ENCODE measurements at regions not wholly inside any gene's neighbourhood (a gene's known extent, or its start where the extent isn't known, plus 50 kb on each side); places are given as distances from the start of the nearest gene placed in this dataset.

GRCh38 chr10:3467052-3467951, 294.7 kb upstream of the PITRM1 start (continued):
- TF ChIP-seq REST (IDR thresholded peaks at IDR 0.05; ENCODE audit: low read depth, low read length) (0 out of 2 replicates have a peak, but pooled peaks have one; percentile 28), MXI1 (IDR thresholded peaks at IDR 0.05; ENCODE audit: low read depth, low read length) (no peak), POLR2AphosphoS5 (IDR thresholded peaks at IDR 0.05; ENCODE audit: low read depth, low read length) (no peak)

- DNase-seq, result no peak
- no peaks in the 10 kb centered on the region for H3K79me2 ChIP-seq (ENCODE audit: insufficient read depth)
- TF ChIP-seq RAD21 (IDR thresholded peaks at IDR 0.05; ENCODE audit: low read length) (no peak), SIN3A (IDR thresholded peaks at IDR 0.05; ENCODE audit: borderline replicate concordance, low read depth, low read length) (no peak), MAX (IDR thresholded peaks at IDR 0.05; ENCODE audit: low read depth) (no peak), EP300 (IDR thresholded peaks at IDR 0.05; ENCODE audit: borderline replicate concordance in 1 of 2, low read depth in 1 of 2, low read length in 1 of 2) (no peak), EZH2phosphoT487 (IDR thresholded peaks at IDR 0.05; ENCODE audit: borderline replicate concordance, low read depth) (no peak), GATA2 (CRISPR knock-in tag; IDR thresholded peaks at IDR 0.05) (no peak), MEF2A (IDR thresholded peaks at IDR 0.05; ENCODE audit: borderline replicate concordance, low read depth) (no peak), TCF12 (IDR thresholded peaks at IDR 0.05) (no peak), YY1 (IDR thresholded peaks at IDR 0.05; ENCODE audit: low read depth) (no peak), POLR2AphosphoS5 (IDR thresholded peaks at IDR 0.05; ENCODE audit: low read depth, low read length) (no peak), FOXM1 (IDR thresholded peaks at IDR 0.05; ENCODE audit: low read depth) (no peak), JUND (IDR thresholded peaks at IDR 0.05) (no peak), USF1 (IDR thresholded peaks at IDR 0.05; ENCODE audit: borderline replicate concordance, low read depth) (no peak), IRF3 (IDR thresholded peaks at IDR 0.05; ENCODE audit: low read depth, low read length) (no peak), USF2 (IDR thresholded peaks at IDR 0.05; ENCODE audit: borderline replicate concordance, low read depth, low read length) (no peak), SMC3 (IDR thresholded peaks at IDR 0.05; ENCODE audit: low read depth, low read length) (no peak), ELF1 (IDR thresholded peaks at IDR 0.05) (no peak), FOXJ3 (CRISPR knock-in tag; IDR thresholded peaks at IDR 0.05) (no peak), FOSL2 (IDR thresholded peaks at IDR 0.05; ENCODE audit: borderline replicate concordance, low read depth) (no peak)
- ChIA-PET POLR2A (no interaction called here), CTCF (no interaction called here)
- H4K20me1 ChIP-seq (ENCODE audit: insufficient read depth), result no peaks in the 10 kb centered on the region
- H3K27me3 ChIP-seq (ENCODE audit: insufficient read depth), result no peaks in the 10 kb centered on the region
- H3K4me2 ChIP-seq, result no peak overlapping the region
- H3F3A ChIP-seq (replicated peaks; ENCODE audit: insufficient read depth), result peaks cover 35% of the 10 kb centered on the region
- no peaks in the 10 kb centered on the region for H3K9me2 ChIP-seq
- H3K36me3 ChIP-seq (replicated peaks in 1 of 2; ENCODE audit: control insufficient read depth in 1 of 2, insufficient read depth in 2 of 2, low read length in 1 of 2), result no peaks in the 10 kb centered on the region
- H3K4me1 ChIP-seq (ENCODE audit: control insufficient read depth in 1 of 2, insufficient read depth in 2 of 2, low read depth in 1 of 2, low read length in 1 of 2), result peaks cover 2 to 28% of the 10 kb centered on the region in 2 experiments; a peak in 3 of 4 replicates
- WGBS (ENCODE audit: low lambda C conversion rate), result 91% methylated on average over 11 of the region's 11 CpGs
- H3K9me3 ChIP-seq, result no peaks in the 10 kb centered on the region
- H3K27ac ChIP-seq (ENCODE audit: low read depth in 2 of 2, low read length in 1 of 2), result no peak overlapping the region
- H3K9ac ChIP-seq, result no peak overlapping the region
- no peak overlapping the region for H3K4me3 ChIP-seq (ENCODE audit: low read depth in 2 of 2, low read length in 1 of 2)
- H2AFZ ChIP-seq (ENCODE audit: low read depth), result no peak overlapping the region
Observed at GRCh38 chr10:3465406-3465891, 292.9 kb upstream of the PITRM1 start.

Data from SK-N-SH (cell line).